Mononuclear cell (primary cell): ENCODE measurements at regions not wholly inside any gene's neighbourhood (a gene's known extent, or its start where the extent isn't known, plus 50 kb on each side); places are given as distances from the start of the nearest gene placed in this dataset.

ENCODE experiments used
- H3K27me3 ChIP-seq: 2 replicates; pipeline ENCODE4 v1.6.0; 2011; ENCODE audit warnings: low read length, control low read depth; ENCODE audit not compliant: insufficient read depth
- H3K4me1 ChIP-seq: 2 replicates; pipeline ENCODE4 v1.5.1; 2011; ENCODE audit warnings: mild to moderate bottlenecking, low read length, control low read depth; ENCODE audit not compliant: insufficient read depth
- H3K4me3 ChIP-seq: 2 replicates; pipeline ENCODE4 v1.5.1; 2011; ENCODE audit warnings: mild to moderate bottlenecking, low read length, moderate library complexity
- H3K9me3 ChIP-seq: 2 replicates; pipeline ENCODE4 v1.5.1; 2011; ENCODE audit warnings: low read depth, mild to moderate bottlenecking, control low read depth, low read length

DNA sequence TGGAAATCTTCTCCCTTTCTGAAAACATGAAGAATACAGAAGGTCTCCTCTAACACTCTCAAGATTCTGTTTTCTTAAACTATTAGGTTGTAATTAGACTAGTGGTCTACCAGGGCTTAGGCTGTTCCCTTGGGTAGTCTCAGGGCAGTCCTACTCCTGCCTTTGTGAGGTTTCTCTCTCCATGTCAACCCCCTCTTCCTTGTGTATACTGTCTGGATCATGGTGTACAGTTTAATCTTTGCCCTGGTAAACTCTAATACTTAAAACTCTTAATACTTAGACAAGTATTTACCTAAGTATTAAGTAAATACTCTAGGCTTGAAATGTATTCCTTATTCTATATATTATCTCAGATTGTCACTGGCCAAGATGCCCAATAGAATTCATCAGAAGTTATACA is 480.3 kb upstream of the TNP1 start:
- H3K4me1 ChIP-seq, result no peaks in the 10 kb centered on the region
- no peaks in the 10 kb centered on the region for H3K27me3 ChIP-seq
- H3K9me3 ChIP-seq, result no peaks in the 10 kb centered on the region
- no peak overlapping the region for H3K4me3 ChIP-seq

DNA sequence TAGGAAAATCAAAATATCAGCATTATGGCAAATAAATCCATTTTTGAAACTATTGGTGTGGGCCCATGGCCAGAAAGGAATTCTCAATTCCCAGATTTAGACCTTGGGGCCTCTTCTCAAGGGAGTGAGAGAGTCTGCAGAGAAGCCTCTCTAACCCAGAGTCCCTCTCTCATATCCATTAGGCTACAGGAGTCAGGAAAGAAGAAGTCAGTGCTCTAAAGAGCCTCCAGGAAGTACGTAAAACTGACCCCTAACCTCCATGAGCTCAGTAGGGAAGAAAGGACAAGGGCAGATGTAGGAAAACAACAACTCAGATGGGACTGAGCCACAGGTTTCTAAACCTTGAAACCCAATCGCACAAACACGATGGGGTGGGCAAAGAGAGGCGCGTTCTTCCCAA is 479.9 kb upstream of the TNP1 start:
- Histone ChIP-seq H3K9me3 (no peaks in the 10 kb centered on the region), H3K27me3 (no peaks in the 10 kb centered on the region), H3K4me1 (no peaks in the 10 kb centered on the region), H3K4me3 (no peak overlapping the region)

DNA sequence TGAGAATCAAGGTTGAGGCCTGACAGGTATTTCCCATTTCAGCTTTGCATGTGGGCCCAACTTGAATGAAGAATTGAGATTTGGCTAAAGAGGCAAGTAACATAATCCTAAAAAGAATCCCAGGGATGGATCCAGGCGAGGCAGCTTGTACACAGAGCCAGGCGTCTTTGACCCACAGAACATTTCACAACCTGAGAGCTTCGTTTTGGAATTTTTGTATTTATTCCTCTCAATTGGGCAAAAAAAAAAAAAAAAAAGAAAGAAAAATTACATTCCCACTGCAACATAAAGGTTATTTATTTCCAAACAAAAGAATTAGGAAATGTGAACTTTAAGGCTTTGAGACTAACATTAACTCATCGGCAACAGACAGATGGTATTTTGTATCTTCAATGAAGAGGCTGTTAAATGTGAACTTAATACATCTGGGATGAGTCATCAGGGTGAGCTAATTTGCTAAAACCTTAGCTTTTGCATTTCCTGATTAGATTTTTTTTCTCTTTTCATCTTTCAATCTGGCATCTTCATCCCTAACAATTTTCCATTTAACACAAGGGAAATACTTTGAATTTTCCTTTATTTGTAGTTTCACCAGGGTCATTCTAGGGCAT is 478.5 kb upstream of the TNP1 start:
- no peak overlapping the region for H3K4me3 ChIP-seq
- H3K27me3 ChIP-seq, result no peaks in the 10 kb centered on the region
- H3K4me1 ChIP-seq, result no peaks in the 10 kb centered on the region
- no peaks in the 10 kb centered on the region for H3K9me3 ChIP-seq

DNA sequence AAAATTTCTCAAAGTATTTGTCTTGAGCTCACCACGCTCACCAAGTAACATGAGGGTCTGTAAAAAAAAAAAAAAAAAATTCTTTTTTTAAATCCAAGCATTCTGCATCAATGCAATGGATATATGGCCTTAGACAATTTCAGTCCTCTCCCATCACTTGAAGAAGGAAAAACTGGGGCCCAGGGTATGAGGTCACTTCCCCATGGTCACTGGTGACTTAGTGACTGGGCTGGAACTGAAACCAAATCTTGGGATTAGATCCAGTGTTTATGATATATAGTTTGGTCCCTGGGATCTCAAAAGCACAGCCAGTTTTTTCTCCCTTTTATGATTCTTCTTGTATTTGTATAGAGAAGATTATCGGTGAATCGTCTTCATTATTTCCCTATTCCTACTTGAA is 477.9 kb upstream of the TNP1 start:
- no peak overlapping the region for H3K4me3 ChIP-seq
- no peaks in the 10 kb centered on the region for H3K9me3 ChIP-seq
- H3K27me3 ChIP-seq, result no peaks in the 10 kb centered on the region
- H3K4me1 ChIP-seq, result no peaks in the 10 kb centered on the region

DNA sequence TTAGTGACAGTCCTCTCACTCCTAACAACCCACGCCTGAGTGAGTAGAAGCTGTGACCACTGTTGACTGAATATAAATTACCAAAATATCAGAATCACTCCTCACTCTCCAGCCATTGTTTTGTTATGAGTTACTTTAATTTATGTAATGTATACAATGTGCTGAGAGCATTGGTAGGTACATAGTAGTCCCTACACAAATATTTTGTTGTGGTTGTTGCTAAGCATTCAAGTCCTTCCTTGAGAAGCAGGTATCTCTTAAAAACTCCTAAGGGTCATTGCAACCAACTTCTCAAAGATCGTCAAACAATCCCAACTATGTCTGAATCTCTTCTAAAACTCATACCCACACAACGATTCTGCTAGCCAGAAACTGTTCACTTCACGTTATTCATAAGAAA is 476.8 kb upstream of the TNP1 start:
- Histone ChIP-seq H3K4me3 (no peak overlapping the region), H3K9me3 (no peaks in the 10 kb centered on the region), H3K4me1 (no peaks in the 10 kb centered on the region), H3K27me3 (peaks cover under 1% of the 10 kb centered on the region)

DNA sequence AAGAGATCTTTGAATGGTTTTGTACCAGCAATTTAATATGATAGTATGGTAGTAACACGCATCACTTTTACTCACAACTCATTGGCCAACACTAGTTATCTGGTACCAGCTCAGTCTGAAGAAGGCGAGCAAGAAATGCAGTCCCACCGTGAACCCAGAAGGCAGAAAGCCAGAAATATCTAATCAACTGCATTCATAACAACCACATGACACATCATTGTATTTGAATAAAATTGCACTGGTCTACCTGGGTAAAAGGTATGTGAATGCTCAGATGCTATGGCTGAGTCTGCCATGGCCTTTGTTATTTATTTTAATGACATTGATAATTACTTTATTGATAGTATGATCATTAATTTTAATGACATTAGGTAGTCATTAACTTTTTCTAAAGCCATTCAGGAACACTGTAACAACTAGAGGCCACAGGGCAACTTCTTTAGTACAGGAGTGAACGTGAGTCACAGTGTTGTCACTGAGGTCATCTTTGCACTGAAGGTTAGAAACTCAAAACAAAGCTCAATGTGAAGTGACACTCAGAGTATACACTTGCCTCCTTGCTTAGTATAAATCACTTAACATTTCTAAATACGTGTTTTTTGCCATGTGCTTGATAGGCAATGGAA is 475.6 kb upstream of the TNP1 start:
- peaks cover 5% of the 10 kb centered on the region for H3K27me3 ChIP-seq
- H3K9me3 ChIP-seq, result no peaks in the 10 kb centered on the region
- no peaks in the 10 kb centered on the region for H3K4me1 ChIP-seq
- no peak overlapping the region for H3K4me3 ChIP-seq

DNA sequence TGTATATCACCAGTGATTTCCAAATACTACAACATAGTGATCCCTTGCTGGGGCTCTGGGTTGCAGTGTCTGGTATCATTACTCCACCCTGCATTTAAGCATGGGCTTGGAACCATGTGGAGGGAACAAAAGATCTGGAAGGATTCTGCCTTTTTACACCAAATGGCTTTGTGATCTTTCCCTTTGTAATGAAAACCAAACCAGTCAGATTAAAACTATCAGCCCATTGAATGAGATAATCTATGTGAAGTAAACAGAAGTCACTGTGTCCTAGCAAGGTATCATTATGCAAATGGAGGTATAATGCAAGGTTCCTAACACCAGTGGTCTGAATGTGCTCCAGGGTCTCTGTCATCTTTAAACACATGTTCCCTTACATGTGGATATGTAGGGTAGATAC is 474.7 kb upstream of the TNP1 start:
- Histone ChIP-seq H3K4me1 (no peaks in the 10 kb centered on the region), H3K27me3 (peaks cover 5% of the 10 kb centered on the region), H3K9me3 (no peaks in the 10 kb centered on the region), H3K4me3 (no peak overlapping the region)

DNA sequence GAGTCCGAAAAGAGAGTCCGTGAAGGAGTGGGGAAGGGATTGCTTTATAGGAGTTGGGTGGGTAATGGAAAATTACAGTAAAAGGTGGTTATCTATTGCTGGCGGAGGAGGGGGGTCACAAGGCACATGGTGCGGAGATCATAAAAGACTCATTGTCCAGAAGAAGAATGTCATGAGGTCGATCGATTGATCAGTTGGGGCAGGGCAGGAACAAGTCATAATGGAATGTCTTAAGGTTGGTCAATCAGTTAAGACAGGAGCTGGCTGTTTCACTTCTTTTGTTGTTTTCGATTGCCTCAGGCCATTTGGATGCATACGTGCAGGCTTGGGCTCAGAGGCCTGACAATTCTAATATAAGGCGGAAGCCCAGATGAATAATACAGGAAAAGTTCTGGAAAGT is 473.0 kb upstream of the TNP1 start:
- no peaks in the 10 kb centered on the region for H3K4me1 ChIP-seq
- H3K27me3 ChIP-seq, result peaks cover 19% of the 10 kb centered on the region
- no peak overlapping the region for H3K4me3 ChIP-seq
- no peaks in the 10 kb centered on the region for H3K9me3 ChIP-seq

DNA sequence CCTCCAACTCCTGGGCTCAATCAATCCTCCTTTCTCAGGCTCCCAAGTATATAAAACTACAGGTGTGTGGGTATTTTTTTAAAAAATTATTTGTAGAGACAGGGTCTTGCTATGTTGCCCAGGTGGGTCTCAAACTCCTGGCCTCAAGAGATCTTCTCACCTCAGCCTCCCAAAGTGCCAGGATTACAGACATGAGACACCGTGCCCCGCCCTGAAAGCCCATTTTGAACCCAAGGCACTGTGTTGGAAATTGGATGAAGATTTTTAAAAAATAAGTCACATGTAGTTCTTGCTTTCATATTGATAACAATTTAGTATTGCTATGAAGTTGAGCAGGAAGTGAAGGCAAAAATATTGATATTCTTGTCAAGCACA is 472.5 kb upstream of the TNP1 start:
- Histone ChIP-seq H3K4me1 (no peaks in the 10 kb centered on the region), H3K4me3 (no peak overlapping the region), H3K9me3 (no peaks in the 10 kb centered on the region), H3K27me3 (peaks cover 22% of the 10 kb centered on the region)

DNA sequence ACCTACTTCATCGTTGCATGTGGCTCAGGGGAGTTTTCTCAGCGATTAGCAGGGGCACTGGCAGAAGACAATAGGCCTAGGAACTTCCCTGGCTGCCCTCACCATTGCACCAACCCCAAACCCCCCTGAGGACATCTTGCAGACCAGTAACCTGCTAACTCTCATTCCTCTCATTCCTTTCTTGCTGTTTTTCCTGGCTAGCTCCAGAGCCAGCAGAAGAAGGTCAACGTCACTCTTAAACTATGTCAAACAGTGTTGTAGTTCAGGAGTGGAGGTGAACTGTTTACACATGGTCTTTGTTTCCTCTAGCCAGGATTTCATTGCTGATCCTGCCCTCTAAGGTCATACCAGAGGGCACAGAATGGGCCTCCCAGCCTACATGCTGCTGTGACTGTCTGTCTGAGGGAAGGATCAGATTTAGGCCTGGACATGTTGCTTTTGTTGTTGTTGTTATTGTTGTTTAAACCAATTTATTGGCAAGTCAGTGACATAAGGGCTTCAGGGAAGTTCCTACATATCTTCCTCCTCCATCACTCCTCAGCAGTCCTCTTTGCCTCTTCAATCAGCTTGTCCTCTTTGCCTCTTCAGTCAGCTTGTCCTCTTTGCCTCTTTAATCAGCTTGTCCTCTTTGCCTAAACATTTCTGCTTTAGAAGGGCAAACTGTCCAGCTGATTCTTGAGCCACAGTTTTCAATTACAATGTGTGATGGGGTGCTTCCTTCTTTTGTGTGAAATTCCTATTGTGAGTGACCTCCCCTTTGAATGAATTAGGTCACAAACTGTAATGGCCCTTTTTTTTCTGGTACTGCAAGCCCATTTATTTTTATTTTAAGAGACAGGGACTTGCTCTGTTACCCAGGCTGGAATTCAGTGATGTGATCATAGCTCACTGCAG is 471.9 kb upstream of the TNP1 start:
- H3K4me1 ChIP-seq, result no peaks in the 10 kb centered on the region
- no peaks in the 10 kb centered on the region for H3K9me3 ChIP-seq
- no peak overlapping the region for H3K4me3 ChIP-seq
- H3K27me3 ChIP-seq, result peaks cover 22% of the 10 kb centered on the region

DNA sequence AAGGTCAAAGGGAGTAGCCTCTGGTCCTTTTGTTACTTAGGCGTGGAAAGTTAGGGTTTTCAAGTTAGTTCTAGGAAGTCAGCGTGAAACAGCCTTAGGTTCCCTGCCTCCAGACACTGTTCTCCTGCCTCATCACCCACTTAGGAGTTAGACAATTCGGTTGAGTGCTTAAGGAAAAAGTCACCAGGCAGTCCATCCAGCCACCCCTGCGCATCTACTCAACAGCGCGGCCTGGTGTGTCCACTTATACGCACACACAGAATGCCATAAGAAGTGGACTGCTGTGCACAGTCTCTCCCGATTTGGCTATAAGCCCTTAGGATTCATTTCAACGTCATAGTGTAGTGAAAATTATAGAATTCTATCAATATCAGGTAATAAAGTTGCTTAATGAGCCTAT is 470.8 kb upstream of the TNP1 start:
- Histone ChIP-seq H3K27me3 (peaks cover 31% of the 10 kb centered on the region), H3K4me3 (no peak overlapping the region), H3K9me3 (no peaks in the 10 kb centered on the region), H3K4me1 (no peaks in the 10 kb centered on the region)

DNA sequence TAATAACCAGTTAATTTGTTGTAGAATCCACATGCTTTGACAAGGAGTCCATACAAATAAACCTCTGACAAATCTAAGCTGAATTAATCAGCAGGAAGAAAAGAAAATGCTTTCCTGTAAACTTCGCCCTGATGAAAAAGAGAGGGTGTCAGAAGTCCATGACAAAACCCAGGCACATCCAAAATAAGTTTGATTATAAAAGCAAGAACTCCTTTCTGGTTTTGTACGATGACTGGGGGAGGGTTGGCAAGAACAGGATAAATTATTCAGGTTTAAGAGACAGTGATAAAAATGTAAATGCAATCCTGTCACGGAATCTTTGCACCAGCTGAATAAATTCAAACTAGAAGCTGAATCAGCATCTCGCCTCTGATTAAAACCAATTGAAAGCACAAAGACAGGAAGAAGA is 469.2 kb upstream of the TNP1 start:
- Histone ChIP-seq H3K4me3 (no peak overlapping the region), H3K27me3 (peaks cover 44% of the 10 kb centered on the region), H3K4me1 (no peaks in the 10 kb centered on the region), H3K9me3 (peaks cover 10% of the 10 kb centered on the region)

DNA sequence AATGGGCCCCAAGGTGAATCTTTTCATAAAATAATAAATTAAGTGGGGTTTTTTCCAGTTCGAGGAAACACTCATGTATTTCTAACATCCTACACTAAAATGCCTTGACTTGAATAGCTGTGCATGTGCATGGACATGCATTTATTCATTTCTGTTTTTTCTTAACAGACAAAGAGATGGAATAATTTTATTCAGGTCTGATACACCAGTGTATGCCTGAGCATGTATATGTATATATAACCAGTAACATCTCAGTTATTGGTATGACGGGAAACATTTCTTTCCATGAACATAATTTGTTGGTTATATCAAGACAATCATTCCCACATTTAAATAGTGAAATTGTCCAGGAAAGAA is 468.7 kb upstream of the TNP1 start:
- H3K4me1 ChIP-seq, result no peaks in the 10 kb centered on the region
- no peak overlapping the region for H3K4me3 ChIP-seq
- peaks cover 46% of the 10 kb centered on the region for H3K27me3 ChIP-seq
- peaks cover 12% of the 10 kb centered on the region for H3K9me3 ChIP-seq

DNA sequence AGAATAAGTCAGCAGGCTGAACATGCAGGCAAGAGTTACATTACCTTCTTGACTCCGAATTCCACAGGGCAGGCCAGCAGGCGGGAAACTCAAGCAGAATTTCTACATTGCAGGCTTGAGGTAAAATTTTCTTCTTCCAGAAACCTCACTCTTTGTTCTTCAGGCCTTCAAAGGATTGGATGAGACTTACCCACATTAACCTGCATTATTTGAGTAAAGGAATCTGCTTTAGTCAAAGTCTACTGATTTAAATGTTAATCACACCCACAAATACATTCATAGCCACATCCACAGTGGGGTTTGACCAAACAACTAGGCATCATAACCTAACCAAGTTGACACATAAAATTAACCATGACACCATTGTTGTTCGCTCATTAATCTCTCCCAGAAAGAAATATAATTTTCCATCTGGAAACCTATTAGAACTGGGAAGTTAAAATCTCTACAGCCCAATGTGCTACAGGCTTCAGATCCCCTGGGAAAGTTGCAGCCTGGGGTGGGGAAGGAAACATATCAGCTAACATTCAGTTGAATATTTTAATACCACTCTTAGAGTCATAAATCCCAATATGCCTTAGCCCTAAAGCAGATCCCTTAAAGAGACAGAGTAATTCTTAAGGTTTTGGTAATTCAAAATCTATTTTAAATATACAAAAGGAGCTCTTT is 468.2 kb upstream of the TNP1 start:
- Histone ChIP-seq H3K4me1 (no peaks in the 10 kb centered on the region), H3K4me3 (no peak overlapping the region), H3K27me3 (peaks cover 46% of the 10 kb centered on the region), H3K9me3 (peaks cover 12% of the 10 kb centered on the region)

DNA sequence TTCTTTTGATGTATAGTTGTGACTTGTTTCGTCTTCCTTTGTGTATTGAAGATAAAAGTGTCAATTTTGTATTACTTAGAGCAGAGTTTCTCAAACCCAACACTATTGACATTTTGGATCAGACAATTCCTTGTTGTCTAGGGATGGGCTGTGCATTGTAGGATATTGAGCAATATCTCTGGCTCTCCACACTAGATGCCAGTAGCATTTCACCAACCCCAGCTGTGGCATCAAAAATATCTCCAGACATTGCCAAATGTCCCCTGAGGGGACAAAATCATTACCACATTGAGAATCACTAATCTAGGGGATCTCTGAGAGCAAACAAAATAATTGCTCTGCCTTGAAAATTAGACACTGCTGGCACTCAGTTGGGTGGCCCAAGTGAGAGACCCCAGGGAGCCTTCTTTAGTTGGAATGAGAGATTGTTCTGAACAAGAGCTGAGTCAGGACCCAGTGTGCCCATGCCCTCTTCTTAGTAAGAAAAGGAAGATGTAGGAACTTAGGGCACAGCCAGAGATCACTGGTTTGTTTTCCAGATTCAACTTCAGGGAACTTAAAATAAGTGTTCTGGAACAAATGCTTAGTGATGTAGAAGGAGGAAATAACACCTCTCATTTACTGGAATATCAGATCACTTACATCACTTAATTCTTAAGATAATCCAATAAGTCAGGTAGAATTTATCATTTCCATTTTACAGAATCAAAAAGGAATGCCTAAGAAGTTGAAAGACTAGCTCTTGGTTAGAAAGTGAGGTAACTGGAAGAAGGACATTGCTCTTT is 466.6 kb upstream of the TNP1 start:
- H3K4me3 ChIP-seq, result no peak overlapping the region
- peaks cover 12% of the 10 kb centered on the region for H3K9me3 ChIP-seq
- peaks cover 47% of the 10 kb centered on the region for H3K27me3 ChIP-seq

More for the DNA sequence above, 466.6 kb upstream of the TNP1 start:
- no peaks in the 10 kb centered on the region for H3K4me1 ChIP-seq
